Inflammatory macrophage treated with lipopolysaccharide for 1 hour (primary cell): ENCODE measurements at regions not wholly inside any gene's neighbourhood (a gene's known extent, or its start where the extent isn't known, plus 50 kb on each side); places are given as distances from the start of the nearest gene placed in this dataset.
"Not testable (repeated sequence)": the region's sequence is repeated elsewhere in the genome, so short reads cannot be mapped to it uniquely, and the experiment has no call there.

ENCODE experiments used
- DNase-seq, 2 donors: peaks; one replicate each; pipeline ENCODE4 v3.0.0-alpha.2; 2020 to 2022

DNA sequence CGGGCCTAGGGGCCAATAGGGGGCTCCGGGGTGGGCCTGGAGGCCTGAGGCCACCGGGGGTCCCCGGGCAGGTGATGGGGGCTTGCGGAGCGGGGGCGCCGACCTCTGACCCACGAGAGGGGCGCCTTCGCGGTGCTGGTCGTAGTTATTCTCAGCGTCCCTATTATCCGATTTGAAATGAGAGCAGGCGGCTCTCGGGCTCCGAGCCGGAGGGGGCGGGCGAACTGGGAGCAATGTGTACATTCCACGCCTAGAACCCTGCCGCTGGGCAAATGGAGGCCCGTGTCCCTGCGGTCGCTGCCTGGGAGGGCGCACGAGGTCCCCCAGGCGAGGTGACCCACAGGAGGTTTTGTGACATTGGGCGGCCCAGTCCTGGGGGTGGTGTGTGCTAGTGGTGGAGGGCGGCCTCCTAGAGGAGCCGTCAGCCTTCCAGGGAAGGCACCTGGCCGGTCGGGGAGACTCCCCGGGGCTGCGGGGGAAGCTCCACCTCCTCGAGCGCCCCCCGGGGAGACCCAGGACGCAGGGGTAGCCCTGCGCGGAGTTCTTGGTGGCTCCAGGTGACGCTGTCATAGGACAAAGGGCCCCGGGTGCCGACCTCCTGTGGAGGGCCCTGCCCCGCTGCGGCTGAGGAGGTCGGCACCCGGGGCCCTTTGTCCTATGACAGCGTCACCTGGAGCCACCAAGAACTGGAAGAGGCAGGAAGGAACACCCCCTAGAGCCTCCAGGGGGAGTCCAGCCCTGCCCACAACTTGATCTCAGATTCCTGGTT is 102.6 kb upstream of the PRKX start:
- peak; percentile 6 to 23 for DNase-seq

DNA sequence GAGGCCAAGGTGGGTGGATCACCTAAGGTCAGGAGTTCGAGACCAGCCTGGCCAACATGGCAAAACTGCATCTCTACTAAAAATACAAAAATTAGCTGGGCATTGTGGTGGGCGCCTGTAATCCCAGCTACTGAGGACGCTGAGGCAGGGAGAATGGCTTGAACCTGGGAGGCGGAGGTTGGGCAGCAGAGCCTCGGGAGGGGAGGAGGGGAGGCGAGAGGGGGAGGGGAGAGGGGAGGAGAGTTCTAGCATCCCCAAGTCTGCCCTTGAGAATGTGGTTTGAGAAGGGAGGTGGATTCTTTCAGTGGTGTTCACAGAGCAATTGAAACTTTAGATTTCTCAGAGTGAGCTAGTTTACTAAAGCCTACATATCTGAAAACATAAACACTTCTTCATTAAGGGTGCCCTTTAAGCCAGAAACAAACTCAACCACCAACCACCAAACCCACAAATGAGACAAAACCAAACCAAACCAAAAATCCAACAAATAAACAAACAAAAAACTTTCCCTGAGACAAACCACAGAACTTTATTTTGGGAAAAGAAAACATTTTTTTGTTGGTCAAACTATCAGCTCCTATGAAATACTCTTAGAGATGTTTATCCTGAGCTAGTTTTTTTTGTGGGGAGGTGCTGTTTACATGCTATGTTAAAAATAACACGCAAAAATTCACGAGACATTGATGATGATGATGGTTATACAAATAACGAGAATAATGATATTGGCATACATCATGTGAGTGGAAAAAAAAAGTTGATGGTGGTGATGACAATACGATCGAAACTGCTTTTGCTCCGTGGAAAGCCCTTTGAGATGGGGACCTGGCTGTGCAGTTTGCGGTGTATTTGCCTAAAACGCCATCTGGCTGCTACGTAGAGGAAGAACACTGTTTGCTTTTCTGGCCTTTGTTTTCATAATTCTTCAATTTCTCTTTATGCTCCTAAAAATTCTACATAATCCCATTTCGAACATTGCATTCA is 98.2 kb upstream of the PRKX start:
- peak; percentile 24 to 28 for DNase-seq

DNA sequence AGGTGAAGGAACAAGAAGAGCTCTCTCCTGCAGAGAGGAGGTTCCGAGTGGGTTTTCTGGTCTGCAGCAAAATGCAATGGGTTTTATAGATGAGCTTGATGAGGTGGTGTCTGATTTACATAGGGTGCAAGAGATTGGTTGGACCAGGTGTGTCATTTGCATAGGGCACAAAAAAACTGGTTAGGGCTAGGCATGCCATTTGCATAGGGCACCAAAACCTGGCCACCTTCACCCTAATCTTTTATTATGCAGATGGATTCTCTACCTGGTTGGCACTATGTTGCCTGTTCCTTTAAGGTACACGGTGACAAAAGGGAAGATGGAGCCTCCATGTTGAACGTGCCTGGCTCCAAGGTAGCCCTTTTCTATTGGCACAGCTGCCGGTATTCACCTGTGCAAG is 94.5 kb upstream of the PRKX start:
- no peak for DNase-seq

DNA sequence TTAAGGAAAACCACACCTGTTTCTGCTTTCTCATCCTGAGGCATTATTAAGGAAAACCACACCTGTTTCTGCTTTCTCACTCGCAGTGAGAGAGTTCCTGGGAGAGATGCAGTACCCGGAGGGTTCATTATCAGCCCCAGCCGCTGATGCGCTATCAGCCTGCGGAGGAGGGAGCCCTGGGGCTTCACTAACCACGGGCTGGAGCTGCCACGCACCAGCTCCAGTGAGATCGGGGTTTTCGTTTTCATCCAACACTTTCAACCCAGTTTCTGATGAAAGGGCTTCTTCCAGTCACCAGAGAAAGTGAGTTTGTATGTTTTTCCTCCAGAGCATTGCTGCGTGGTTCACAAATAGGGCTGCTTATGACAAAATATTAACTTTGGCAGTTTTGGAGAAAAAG is 93.2 kb upstream of the PRKX start:
- DNase-seq = no peak

DNA sequence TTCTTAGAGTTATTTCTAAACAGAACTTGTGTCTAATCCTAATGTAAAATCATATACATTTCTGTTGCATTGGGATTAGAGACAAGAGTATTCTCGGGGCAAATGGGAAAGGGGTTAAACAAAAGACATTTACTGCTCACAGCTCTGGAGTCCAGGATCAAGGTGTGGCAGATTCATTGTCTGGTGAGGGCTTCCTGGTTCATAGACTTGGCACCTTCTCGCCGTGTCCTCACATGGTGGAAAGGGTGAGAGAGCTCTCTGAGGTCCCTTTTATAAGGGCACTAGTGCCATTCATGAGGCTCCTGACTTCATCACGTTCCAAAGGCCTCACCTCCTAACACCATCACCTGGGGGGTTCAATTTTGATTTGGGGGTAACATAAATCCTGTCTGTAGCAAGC is 90.3 kb upstream of the PRKX start:
- no peak for DNase-seq

DNA sequence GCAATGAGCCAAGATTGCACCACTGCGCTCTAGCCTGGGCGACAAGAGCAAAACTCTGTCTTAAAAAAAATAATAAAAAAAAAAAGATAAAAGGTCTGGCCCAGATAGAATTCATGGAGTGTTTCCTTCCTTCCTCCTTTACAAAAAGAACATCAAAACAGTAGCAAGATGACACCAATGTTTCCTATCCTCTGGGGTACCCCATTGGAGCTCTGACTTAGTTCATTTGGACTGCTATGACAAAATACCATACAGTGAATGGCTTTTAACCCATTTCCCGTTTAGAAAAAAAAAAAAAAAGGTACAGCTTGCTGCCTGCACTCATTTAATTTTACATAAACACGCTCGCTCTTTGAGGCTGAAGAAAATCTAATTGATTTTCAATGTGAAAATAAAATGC is 89.9 kb upstream of the PRKX start:
- DNase-seq = no peak

DNA sequence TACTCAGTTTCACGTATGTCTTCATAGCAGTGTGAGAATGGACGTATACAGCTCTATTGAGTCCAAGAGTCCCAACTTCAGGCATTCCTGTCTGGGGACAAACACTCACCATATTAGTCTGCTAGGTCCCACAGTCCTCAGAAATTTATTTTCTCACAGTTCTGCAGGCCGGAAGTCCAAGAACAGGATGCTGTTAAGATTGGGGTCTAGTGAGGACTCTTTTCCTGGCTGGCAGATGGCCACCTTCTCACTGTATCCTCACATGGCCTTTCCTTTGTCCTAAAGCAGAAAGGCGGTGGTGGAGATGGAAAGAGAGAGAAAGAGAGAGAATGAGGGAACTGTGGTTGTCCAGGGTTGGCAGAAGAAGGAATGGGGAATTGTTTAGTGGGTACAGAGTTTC is 82.0 kb upstream of the PRKX start:
- DNase-seq = not testable (repeated sequence)

DNA sequence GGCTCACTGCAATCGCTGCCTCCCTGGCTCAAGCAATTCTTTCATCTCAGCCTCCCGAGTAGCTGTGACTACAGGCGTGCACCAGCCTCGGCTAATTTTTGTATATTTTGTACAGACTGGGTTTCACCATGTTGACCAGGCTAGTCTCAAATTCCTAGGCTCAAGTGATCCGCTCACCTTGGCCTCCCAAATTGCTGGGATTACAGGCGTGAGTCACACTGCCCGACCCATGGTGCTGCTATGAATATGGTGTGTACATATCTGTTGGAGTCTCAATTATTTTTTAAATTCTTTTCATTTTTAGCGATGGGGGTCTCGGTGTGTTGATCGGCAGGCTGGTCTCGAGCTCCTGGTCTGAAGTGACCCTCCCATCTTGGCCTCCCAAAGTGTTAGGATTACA is 78.0 kb upstream of the PRKX start:
- no peak for DNase-seq

DNA sequence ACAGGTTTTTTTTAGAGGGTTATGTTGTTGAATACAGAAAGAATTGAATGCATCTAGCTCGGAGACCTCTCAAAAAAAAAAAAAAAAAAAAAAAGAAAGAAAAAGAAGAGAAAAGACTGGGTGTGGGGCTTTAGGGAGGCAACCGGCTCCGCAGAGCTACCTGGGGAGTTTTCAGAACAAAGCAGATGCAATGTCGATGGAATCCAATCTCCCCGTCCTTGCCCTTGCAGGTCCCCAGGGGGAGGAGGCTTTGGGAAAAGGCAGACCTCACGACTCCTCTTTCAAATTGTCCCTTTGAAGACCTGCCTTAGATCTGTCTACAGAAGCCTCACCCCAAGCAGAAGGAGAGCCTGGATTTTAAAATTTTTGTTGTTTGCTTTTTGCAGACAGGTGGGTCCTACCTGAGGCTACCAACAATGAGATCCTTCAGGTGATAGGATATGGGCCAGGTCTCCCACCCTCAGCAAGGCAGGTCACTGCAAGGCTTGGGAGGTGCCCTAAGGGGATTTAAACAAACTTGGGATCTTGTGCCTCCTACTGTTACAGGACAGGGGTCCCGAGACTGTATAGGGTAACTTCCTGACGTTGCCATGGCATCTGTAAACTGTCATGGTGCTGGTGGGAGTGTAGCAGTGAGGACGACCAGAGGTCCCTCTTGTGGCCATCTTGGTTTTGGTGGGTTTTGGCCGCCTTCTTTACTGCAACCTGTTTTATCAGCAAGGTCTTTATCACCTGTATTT is 75.2 kb upstream of the PRKX start:
- DNase-seq = no peak

DNA sequence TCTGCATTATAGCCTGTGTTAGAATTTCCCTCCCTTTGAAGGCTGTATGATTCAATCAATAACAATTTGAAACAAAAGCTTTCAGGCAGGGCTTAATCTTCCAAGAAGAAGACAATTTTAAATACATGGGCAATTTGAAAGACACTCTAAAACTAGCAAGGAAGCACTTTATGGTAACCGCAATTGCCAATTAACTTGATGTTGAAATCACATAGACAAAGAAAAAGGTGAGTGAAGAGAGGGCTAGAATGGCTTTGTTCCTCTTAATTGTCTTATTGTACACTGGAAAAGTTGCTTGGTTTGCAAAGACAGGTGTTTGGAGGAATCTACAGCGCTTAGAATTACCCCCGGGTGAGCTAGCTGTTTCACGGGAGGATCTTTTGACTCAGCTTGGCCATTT is 74.4 kb upstream of the PRKX start:
- DNase-seq = no peak

DNA sequence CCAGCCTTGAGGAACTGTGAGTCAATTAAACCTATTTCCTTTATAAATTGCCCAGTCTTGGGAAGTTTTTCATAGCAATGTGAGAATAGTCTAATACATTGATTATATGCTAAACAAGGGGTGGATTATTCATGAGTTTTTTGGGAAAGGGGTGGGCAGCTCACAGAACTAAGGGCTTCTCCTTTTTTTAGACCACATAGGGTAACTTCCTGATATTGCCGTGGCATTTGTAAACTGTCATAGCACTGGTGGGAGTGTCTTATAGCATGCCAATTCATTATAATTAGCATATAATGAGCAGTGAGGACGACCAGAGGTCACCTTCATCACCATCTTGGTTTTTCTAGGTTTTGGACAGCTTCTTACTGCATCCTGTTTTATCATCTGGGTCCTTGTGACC is 72.4 kb upstream of the PRKX start:
- DNase-seq = peak; percentile 0 to 18

DNA sequence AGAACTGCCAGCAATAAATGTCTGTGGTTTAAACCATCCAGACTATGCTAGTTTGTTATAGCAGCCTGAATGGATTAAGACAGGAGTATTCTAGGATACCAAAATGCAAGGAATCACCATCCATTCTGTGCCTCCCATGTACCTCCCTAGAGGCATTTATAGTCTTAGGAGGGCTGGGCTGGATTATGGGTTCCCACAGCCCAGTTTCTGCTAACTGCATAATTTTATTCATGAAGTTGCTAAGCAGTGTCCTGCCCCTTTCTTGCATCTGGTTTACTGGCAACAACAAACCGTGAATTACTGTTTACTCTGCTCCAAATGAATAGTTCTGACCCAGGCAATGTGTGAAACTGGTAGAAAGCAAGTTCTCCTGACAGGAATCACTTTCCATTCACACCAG is 67.1 kb upstream of the PRKX start:
- no peak for DNase-seq

DNA sequence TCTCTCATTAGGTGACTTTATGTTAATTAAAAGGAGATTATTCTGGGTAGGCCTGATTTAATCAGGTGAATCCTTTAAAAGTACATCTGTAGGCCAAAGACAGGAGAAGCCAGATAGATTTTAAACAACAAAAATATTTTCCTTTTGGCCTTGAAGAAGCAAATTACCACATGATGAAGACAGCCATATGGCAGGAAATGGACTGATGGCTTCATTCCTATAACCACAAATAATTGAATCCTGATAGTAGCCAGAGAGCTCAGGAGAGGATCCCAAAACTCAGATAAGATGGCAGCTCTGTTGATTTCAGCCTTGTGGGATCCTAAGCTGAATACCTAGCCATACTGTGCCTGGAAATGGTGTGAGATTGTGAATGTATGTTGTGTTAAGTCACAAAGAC is 66.1 kb upstream of the PRKX start:
- DNase-seq = no peak

DNA sequence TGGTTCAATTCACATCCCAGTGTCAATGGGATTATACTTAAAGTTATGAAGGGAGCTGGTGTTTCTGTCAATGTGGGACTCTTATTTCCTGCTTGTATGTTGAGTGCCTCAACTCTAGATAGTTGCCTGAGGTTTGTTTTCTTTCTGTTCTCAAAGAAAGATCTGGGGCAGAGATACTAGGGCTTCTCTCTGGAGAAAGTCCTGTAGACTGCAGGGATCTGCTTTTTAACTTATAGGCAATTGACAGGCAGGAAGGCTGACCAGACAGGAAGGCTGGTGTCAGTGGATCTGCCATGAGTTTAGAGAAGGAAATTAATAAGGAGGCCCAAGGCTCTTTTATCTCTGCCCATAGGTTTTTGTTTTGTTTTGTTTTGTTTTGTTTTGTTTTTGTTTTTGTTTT is 64.0 kb upstream of the PRKX start:
- DNase-seq = no peak

DNA sequence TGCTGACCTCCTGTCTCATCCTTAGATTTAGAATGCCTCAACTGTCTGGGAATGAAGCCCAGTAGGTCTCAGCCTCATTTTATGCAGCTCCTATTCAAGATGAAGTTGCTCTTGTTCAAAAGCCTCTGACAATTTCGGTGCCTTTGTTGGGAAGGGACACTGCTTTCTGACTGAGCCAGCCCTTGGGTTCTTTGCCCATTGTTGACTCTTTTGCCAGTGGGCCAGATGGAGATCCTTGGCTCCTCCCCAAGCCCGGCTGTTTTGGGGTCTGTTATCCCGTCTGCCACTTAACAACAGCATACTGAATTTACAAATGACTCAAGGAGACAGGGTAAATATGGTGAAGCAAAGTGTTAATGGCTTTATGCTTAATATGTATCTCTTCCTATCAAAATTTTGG is 58.3 kb upstream of the PRKX start:
- DNase-seq = no peak

DNA sequence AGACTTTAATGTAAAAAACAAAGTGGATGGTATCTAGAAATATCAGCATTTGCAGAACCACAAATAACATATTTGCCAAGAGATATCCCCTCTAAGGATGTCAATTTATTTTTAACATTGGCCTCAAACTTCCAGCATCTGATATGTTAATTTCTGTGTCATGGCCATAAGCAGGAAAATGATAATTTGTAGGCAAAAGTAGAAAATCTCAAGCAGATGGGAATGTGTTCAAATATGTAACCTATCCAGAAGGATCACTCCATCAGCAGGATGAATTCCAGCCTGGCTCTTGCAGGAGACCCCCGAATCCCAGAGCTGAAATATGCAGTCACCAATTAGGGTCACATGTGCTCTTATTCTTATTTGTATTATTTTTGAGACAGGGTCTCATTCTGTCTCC is 55.4 kb upstream of the PRKX start:
- no peak for DNase-seq
